Activated CD8-positive, alpha-beta T cell treated with anti-CD3 and anti-CD28 coated beads, Interleukin-2, amount 10 ng/mL, durations not matched to agents 7 days and 5 days (primary cell): ENCODE measurements at regions not wholly inside any gene's neighbourhood (a gene's known extent, or its start where the extent isn't known, plus 50 kb on each side); places are given as distances from the start of the nearest gene placed in this dataset.
"Not testable (repeated sequence)": the region's sequence is repeated elsewhere in the genome, so short reads cannot be mapped to it uniquely, and the experiment has no call there.

Source experiments
- ATAC-seq: fragments of 150-1000 bp; cut with Tn5 transposase; one replicate; pipeline ENCODE4 v1.10.0; 2021; ENCODE audit warnings: moderate library complexity
- CTCF ChIA-PET: fragments of 350-600 bp; sonication (Branson Sonifier 250); formaldehyde crosslinking; loops from one replicate; lab custom pipeline; 2021; ENCODE audit warnings: antibody characterized with exemption; lab: Charles Lee
- POLR2A ChIA-PET: fragments of 350-600 bp; sonication (Branson Sonifier 250); formaldehyde crosslinking; loops from one replicate; lab custom pipeline; 2021; ENCODE audit warnings: antibody characterized with exemption; lab: Charles Lee
- DNase-seq: peaks from one replicate; pipeline ENCODE4 v3.0.0-alpha.2; 2020
- H3K27ac Mint-ChIP-seq: one replicate; pipeline ENCODE4 v1.8.0; 2021; ENCODE audit warnings: mild to moderate bottlenecking, mixed read lengths
- H3K27me3 Mint-ChIP-seq: one replicate; pipeline ENCODE4 v1.8.0; 2021; ENCODE audit warnings: low read depth, mixed read lengths
- H3K36me3 Mint-ChIP-seq: one replicate; pipeline ENCODE4 v1.8.0; 2021; ENCODE audit warnings: low read depth, mixed read lengths
- H3K4me1 Mint-ChIP-seq: one replicate; pipeline ENCODE4 v1.8.0; 2021; ENCODE audit warnings: low read depth, mixed read lengths
- H3K4me3 Mint-ChIP-seq: one replicate; pipeline ENCODE4 v1.8.0; 2021; ENCODE audit warnings: mild to moderate bottlenecking, mixed read lengths
- H3K9me3 Mint-ChIP-seq: one replicate; pipeline ENCODE4 v1.8.0; 2022; ENCODE audit warnings: mixed read lengths; ENCODE audit not compliant: insufficient read depth

DNA sequence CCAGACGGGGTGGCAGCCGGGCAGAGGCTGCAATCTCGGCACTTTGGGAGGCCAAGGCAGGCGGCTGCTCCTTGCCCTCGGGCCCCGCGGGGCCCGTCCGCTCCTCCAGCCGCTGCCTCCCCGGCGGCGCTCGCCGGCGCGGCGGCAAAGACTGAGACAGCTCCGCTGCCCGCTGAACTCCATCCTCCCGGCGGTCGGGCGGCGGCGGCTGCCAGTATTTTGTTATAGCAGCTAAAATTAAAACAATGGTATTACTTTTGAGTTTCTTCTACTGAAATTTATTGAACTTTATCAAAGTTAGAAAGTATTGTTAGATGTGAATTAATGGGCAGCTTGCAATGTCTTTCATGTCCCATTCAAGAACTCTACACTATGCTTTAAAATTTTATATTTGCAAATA, 243.7 kb upstream of the CBLB start:
- CTCF ChIA-PET, POLR2A ChIA-PET, H3K9me3 Mint-ChIP-seq, DNase-seq, H3K27me3 Mint-ChIP-seq, H3K4me3 Mint-ChIP-seq, ATAC-seq, H3K27ac Mint-ChIP-seq, H3K36me3 Mint-ChIP-seq: not testable (repeated sequence)
- H3K4me1 Mint-ChIP-seq, result peaks cover 11% of the 10 kb centered on the region

- H3K4me1 Mint-ChIP-seq, result peaks cover 10% of the 10 kb centered on the region
- H3K27ac Mint-ChIP-seq, result no peak overlapping the region
- ChIA-PET CTCF (no interaction called here), POLR2A (no interaction called here)
- H3K27me3 Mint-ChIP-seq, result no peaks in the 10 kb centered on the region
- H3K36me3 Mint-ChIP-seq, result peaks cover 3% of the 10 kb centered on the region
- peaks cover 14% of the 10 kb centered on the region for H3K9me3 Mint-ChIP-seq
- DNase-seq (no peak), ATAC-seq (no peak)
- no peak overlapping the region for H3K4me3 Mint-ChIP-seq
Observed at GRCh38 chr3:106113747-106114146, 244.9 kb upstream of the CBLB start.

DNA sequence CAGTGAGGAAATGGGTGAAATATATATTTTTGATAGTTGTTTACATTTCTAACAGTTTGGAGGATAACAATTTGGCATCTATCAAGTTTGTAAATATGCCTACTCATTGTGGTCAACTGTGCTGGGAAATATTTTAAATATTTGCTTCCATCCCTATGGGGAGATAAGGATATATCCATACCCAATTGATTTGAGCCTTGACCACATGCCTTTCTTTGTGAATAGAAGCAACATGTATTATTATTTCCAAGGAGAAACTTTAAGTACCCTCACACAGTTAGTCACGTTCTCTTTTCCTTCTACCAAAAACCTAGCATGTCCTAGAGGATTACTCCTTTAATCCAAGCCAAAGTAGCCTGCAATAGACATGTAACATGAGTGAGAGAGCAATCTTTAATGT, 245.4 kb upstream of the CBLB start:
- no peak for ATAC-seq
- peaks cover 14% of the 10 kb centered on the region for H3K9me3 Mint-ChIP-seq
- H3K27me3 Mint-ChIP-seq, result no peaks in the 10 kb centered on the region
- no peak for DNase-seq
- CTCF ChIA-PET, result no interaction called here
- no peak overlapping the region for H3K27ac Mint-ChIP-seq
- POLR2A ChIA-PET, result no interaction called here
- peaks cover 11% of the 10 kb centered on the region for H3K4me1 Mint-ChIP-seq
- no peak overlapping the region for H3K4me3 Mint-ChIP-seq
- peaks cover 3% of the 10 kb centered on the region for H3K36me3 Mint-ChIP-seq

GRCh38 chr3:106114848-106115247, 246.0 kb upstream of the CBLB start:
- no peaks in the 10 kb centered on the region for H3K27me3 Mint-ChIP-seq
- POLR2A ChIA-PET, result no interaction called here
- no peak overlapping the region for H3K27ac Mint-ChIP-seq
- no peak for DNase-seq
- peaks cover 3% of the 10 kb centered on the region for H3K36me3 Mint-ChIP-seq
- CTCF ChIA-PET, result interaction anchor here (1.3 kb wide), 1 partner anchor 45 kb away, joined by 3 read pairs; no protein-coding TSS in a partner anchor
- H3K4me1 Mint-ChIP-seq, result peaks cover 11% of the 10 kb centered on the region
- H3K4me3 Mint-ChIP-seq, result no peak overlapping the region
- H3K9me3 Mint-ChIP-seq, result peaks cover 14% of the 10 kb centered on the region
- ATAC-seq, result no peak

DNA sequence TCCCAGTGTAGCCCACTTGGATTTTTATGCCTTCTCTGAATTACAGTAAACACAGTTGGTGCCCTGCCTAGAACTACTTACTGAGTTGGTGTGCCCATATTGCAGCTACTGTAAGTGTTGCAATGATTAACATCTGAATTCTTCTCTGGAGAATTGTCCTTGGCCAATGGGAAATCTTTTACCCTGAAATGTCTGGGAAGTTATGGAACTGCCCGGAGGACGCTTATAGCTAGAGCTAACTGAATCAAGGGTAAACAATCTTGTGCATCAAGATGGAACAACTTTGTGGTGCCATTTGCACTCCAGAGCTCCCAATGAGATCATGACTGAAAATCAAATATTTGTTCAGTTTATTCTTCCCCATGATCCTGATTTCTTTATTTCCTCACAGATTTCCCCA, 246.7 kb upstream of the CBLB start:
- ATAC-seq (no peak), DNase-seq (no peak)
- H3K27me3 Mint-ChIP-seq, result no peaks in the 10 kb centered on the region
- H3K27ac Mint-ChIP-seq, result no peak overlapping the region
- no peak overlapping the region for H3K4me3 Mint-ChIP-seq
- peaks cover 14% of the 10 kb centered on the region for H3K9me3 Mint-ChIP-seq
- peaks cover 12% of the 10 kb centered on the region for H3K4me1 Mint-ChIP-seq
- H3K36me3 Mint-ChIP-seq, result peaks cover 3% of the 10 kb centered on the region
- POLR2A ChIA-PET, result no interaction called here
- CTCF ChIA-PET, result interaction anchor here (1.3 kb wide), 1 partner anchor 44 kb away, joined by 3 read pairs; no protein-coding TSS in a partner anchor

DNA sequence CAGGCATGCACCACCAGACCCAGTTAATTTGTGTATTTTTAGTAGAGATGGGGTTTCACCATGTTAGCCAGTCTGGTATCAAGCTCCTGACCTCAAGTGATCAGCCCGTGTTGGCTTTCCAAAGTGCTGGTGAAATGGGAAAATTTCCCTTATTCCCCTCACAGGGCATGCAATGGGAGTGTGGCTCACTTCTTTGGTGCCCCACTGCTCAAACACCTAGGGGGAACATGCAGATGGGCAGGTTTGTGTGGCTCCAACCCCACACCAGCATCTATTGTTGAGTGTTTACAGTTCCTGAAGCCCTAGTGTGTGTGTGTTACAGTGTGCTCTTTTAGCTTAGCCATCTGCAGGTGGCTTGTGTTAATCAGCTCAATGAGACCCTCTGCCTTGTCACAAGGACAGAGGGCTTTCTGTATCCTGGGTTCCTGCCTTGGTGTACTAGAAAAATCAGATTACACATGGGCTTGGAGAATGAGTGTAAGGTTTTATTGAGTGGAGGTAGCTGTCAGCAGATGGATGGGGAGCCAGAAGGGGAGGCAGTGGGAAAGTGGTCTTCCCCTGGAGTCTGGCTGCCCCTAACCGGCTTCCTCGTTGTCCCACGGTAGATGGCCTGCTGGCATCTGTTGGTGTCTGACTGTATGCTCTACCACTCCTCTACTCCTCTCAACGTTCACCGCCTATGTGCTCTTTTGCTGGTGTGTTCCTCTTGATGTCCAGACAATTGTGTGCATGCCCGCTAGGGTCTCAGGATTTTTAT, 248.1 kb upstream of the CBLB start:
- no peak overlapping the region for H3K4me3 Mint-ChIP-seq
- no peak for ATAC-seq
- H3K36me3 Mint-ChIP-seq, result peaks cover 3% of the 10 kb centered on the region
- H3K27ac Mint-ChIP-seq, result no peak overlapping the region
- H3K9me3 Mint-ChIP-seq, result peaks cover 14% of the 10 kb centered on the region
- peaks cover 12% of the 10 kb centered on the region for H3K4me1 Mint-ChIP-seq
- ChIA-PET POLR2A (no interaction called here), CTCF (no interaction called here)
- H3K27me3 Mint-ChIP-seq, result no peaks in the 10 kb centered on the region
- no peak for DNase-seq

DNA sequence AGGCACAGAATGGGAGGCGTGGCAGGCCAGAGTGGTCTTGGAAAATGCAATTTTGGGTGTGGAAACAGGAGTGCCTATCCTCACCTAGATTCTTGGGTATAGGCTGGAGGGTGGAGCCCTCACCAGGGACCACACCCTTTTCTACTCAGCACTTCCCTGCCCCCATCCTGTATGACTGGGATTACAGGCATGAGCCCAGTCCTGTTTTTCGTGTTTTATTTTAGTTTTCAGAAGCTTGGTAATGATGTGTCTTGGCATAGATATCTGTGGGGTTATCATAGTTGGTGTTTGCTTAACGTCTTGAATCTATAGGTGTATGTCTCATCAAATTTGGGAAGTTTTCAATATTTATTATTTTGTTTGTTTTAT, 248.7 kb upstream of the CBLB start:
- Mint-ChIP-seq H3K4me3 (no peak overlapping the region), H3K9me3 (peaks cover 14% of the 10 kb centered on the region), H3K27me3 (no peaks in the 10 kb centered on the region), H3K27ac (no peak overlapping the region), H3K4me1 (peaks cover 12% of the 10 kb centered on the region), H3K36me3 (peaks cover 3% of the 10 kb centered on the region)
- ChIA-PET POLR2A (no interaction called here), CTCF (no interaction called here)
- ATAC-seq, result no peak
- no peak for DNase-seq

GRCh38 chr3:106119614-106120082, 250.8 kb upstream of the CBLB start:
- ChIA-PET CTCF (no interaction called here), POLR2A (no interaction called here)
- Mint-ChIP-seq H3K27me3 (no peaks in the 10 kb centered on the region), H3K36me3 (peaks cover 3% of the 10 kb centered on the region), H3K4me1 (peaks cover 12% of the 10 kb centered on the region), H3K27ac (no peak overlapping the region), H3K9me3 (peaks cover 8% of the 10 kb centered on the region), H3K4me3 (no peak overlapping the region)
- DNase-seq (no peak), ATAC-seq (peak; percentile 15)

DNA sequence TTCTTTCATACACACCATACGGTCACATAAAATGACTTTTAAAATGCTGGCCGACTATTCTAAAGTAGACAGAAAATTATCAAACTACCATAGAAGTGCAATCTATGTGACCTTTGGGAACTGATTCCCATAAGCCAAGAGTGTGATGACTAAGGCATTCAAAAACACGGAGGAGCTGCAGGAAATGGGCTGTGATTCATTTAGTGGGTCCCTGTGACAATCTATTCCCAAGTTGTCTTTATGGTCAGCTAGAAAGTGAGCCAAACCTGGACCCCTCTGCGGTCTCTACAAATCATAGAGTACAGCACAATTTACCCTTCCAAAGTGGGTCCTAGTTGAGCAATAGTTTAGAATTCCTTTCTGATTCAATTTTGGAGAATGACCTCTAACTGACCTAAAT, 251.5 kb upstream of the CBLB start:
- H3K4me3 Mint-ChIP-seq, result no peak overlapping the region
- peaks cover 8% of the 10 kb centered on the region for H3K9me3 Mint-ChIP-seq
- CTCF ChIA-PET, result interaction anchor here (0.6 kb wide), 1 partner anchor 408 kb away, joined by 3 read pairs; no protein-coding TSS in a partner anchor
- POLR2A ChIA-PET, result no interaction called here
- H3K4me1 Mint-ChIP-seq, result peaks cover 12% of the 10 kb centered on the region
- ATAC-seq (no peak), DNase-seq (no peak)
- peaks cover 3% of the 10 kb centered on the region for H3K36me3 Mint-ChIP-seq
- no peak overlapping the region for H3K27ac Mint-ChIP-seq
- H3K27me3 Mint-ChIP-seq, result no peaks in the 10 kb centered on the region

DNA sequence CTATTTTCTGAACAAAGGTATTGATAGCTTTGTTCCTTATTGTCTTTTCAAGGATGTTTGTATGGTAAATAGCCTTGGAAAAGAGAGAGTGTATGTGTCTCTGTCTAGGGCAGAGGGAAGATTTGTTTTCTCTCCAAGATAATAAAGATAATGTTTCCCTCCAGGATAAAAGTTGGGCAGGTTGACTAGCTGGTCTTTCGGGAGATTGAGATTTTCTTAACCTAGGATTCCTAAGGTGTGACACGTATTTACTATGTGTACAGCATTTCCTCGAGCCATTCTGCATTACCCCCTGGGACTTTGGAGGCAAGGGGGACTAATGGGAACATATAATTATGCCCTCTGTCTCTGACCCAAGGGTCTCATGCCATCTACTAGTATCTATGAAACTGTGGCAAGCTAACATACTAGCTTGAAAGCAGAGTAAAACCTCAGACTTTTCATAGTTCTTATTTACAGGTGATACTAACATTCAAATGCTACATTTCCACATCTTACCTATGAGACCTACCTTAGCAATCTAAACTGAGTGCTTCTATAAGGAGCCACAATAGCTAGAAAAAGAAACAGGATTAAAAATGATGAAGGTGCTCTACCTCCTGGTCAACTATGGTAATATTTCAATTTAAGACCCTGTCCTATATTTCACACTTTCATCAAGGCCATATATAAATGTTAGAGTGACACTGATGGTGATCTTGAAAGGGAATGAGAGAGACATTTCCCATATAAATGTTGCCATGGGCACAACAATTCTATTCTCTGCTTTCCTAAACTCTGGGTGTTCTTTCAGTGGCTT, 252.9 kb upstream of the CBLB start:
- DNase-seq (no peak), ATAC-seq (no peak)
- H3K27ac Mint-ChIP-seq, result no peak overlapping the region
- peaks cover 12% of the 10 kb centered on the region for H3K4me1 Mint-ChIP-seq
- POLR2A ChIA-PET, result no interaction called here
- H3K27me3 Mint-ChIP-seq, result no peaks in the 10 kb centered on the region
- no peak overlapping the region for H3K4me3 Mint-ChIP-seq
- peaks cover 8% of the 10 kb centered on the region for H3K9me3 Mint-ChIP-seq
- CTCF ChIA-PET, result no interaction called here
- peaks cover 3% of the 10 kb centered on the region for H3K36me3 Mint-ChIP-seq

DNA sequence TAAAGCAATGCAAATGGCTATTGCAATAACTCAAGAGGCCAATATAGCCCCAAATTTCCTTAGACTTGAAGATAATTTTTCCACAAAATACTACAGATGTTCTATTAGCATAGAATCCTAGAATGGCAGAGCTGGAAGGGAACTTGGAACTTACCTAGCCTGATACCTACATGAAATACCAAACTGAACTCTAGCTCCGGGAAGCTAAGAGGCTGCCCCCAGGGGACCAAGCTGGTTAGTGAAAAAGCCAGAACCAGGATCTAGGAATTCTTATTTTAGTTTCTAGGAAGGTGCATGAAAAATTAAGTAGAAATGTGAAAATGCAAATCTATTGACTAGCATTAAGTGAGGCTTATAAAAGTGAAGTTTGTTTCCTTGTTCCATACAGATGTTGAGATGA, 256.0 kb upstream of the CBLB start:
- peaks cover under 1% of the 10 kb centered on the region for H3K36me3 Mint-ChIP-seq
- no peak overlapping the region for H3K4me3 Mint-ChIP-seq
- peaks cover 2% of the 10 kb centered on the region for H3K4me1 Mint-ChIP-seq
- H3K9me3 Mint-ChIP-seq, result no peaks in the 10 kb centered on the region
- ATAC-seq (no peak), DNase-seq (no peak)
- ChIA-PET POLR2A (no interaction called here), CTCF (no interaction called here)
- no peak overlapping the region for H3K27ac Mint-ChIP-seq
- no peaks in the 10 kb centered on the region for H3K27me3 Mint-ChIP-seq

- POLR2A ChIA-PET, result no interaction called here
- Mint-ChIP-seq H3K4me3 (no peak overlapping the region), H3K9me3 (no peaks in the 10 kb centered on the region), H3K36me3 (peaks cover 3% of the 10 kb centered on the region), H3K27ac (no peak overlapping the region), H3K27me3 (no peaks in the 10 kb centered on the region), H3K4me1 (peaks cover 6% of the 10 kb centered on the region)
- ATAC-seq (no peak), DNase-seq (no peak)
- CTCF ChIA-PET, result no interaction called here
Observed at GRCh38 chr3:106125321-106125720, 256.5 kb upstream of the CBLB start.
